GM19035 (cell line): ENCODE measurements at regions not wholly inside any gene's neighbourhood (a gene's known extent, or its start where the extent isn't known, plus 50 kb on each side); places are given as distances from the start of the nearest gene placed in this dataset.

Experiments
- ATAC-seq: cut with Tn5 transposase; IDR thresholded peaks from one replicate; pipeline ENCODE4 v1.9.1; 2021; ENCODE audit not compliant: unreplicated experiment

DNA sequence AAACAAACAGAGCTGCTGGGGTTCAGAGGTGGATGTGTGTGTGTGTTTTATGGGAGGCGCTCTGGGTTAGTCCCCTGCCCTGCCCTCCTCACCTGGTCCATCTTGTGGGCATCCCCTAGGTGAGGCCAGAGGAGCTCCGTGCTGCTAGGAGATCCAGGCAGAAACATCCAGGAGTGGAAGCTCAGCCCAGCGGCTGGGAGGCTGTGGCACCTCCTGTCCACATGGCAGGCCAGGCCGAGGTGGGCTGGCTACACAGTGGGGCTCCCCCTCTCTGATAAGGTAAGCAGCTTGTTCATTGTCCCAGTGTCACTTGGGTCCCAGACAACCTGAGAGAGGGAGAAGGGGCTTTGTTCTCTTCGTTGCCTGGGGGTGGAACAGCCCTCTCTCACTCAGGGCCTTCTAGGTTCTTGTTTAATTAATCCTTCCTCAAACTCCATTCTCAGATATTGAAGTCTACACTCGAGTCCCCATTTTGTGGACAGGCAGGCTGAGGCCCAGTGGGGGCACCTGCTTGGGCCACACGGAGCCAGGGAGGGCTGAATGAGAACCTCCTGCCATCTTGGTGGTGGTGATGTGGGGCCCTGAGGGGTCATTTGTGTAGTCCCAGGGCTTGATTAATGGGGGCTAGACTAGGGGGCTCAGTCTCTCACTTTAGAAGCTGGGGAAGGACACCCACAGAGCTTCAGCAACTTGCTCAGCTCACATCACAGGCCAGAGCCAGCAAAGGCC is 216.8 kb upstream of the GPR26 start:
- ATAC-seq, result no peak

DNA sequence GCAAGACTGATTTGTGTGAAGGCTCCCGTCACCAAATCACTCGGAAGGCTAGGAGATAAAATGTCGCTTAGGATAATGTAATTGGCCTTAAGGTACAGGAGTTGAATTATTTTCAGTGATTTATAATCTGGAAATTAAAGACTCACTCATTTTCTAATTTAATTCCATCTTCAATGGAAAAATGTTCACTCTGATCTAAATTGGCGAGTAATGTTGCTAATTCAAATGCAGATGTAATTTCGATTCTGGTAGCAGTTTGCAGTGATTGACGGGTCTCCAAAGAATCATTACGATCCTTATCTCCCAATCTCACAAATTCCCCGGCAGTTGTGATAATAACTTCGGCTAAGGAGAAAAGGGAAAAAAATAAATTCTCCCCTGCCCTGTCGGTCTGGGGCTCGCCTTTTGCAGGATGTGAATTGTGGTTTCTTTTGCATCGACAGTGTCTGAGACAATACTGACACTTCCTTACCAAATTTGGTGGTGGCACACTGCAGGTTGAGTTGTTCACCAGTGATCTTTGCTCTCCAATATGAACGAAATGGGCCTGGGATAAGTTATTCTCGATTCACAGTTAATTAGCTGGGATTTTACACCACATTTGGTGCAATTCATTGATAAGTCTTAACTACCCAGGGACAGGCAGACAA is 215.1 kb upstream of the GPR26 start:
- no peak for ATAC-seq

DNA sequence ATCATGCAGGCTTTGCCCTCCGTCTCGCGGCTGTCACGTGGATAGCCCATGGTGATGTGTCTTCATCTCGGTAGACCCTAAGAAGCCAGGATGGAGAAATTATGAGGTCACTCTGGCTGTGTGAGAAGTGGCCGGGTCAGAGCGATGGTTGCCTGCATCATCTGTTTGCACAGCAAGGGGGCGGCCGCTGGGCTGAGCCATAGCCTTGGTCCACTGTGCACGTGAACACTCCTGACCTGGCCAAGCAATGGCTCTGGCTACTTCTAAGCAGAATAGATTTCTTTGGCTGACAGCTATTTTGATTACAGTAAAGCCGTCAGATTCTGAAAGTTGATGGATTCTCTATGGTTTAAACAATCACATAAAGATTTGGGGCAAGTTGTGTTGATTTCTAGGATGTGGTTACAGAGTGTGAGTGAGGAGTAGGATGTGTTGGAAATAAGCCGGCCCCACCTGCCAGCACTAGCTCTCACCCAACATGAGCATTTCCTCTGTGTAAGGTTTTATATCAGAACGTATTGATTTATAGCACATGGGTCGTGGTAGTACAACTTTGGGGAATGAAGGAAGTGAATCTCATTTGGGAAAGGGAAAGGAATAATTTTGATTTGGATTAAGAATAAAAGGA is 214.4 kb upstream of the GPR26 start:
- ATAC-seq, result no peak

DNA sequence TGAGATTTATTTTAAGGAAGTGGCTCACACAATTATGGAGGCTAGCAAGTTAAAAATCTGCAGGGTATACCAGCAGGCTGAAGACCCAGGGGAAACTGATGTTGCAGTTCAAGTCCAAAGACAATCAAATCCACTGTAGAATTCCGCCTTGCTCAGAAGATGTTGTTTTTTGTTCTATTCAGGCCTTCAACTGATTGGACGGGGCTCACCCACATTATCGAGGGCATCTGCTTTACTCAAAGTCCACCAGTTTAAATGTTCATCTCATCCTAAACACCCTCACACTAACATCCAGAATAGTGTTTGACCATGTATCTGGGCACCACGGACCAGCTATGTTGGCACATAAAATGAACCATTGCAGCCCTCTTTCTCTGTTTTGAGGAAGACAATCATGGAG is 211.2 kb upstream of the GPR26 start:
- ATAC-seq, result no peak

DNA sequence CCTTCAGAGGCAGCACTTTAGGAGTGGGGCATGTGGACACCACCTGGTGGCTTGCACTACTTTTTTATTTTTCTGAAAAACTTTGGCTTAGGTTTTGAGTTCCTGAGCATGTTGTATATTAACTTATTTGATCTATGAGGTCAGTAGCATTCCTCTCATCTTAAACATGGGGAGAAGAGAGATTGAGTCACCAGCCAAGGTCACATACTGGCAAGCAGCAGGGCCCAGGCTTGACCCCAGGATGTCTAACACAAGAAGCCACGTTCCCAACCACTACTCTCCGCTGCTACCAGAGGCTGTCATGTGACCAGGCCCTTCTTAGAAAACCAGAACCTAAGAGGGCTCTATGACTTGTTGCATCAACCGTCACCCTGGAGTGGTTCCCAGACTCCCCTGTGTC is 210.3 kb upstream of the GPR26 start:
- ATAC-seq, result no peak

DNA sequence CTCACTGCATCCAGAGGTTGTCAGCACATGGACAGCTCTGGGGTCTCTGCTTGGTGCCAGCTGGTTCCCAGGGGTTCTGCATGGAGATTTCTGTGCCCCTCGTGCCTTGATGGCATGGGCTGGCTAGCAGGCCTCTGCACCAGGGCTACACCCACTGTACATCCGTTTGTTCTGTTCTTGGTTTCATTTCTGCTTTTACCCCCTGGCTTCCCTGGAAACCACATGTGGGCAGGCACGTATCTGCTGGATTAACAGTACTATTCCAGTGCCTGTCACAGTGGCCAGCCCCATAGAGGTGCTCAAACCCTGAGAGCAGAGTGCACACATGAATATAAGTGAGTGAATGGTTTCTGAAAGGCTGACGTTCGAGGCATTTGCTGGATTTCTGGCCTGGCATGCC is 207.2 kb upstream of the GPR26 start:
- no peak for ATAC-seq

DNA sequence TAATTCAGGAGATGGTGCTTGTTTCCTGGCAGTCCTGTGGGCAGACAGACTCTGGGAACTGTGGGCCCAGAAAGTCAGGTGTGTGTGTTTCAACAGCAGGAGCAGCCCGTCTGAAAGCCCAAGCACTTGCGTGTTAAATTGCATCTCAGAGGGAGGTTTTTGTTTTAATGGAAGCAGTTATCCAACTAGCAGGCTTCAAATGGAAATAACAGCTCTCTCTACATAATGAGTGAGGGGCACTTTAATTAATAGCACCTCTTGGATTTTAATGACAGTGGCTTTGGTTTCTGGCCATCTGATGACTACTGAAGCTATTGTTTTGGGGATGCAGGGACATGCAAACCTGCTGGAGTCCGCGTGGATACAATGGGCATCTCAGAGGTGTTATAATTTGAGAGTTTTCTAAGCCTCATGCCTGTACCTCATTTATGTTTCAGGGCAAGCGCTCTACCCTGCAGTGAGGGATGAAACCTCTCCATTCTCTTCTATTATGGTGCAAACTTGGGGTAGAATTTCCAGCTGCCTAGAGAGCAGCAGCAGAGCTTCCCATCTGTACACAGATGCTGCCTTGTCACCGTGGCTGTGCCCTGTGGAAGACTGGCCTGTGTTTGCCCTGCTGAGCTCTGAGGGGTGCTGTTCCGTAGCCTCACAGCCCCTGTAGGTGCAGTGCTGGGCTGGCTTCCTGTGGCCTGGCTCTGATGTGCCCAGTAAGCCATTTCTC is 206.6 kb upstream of the GPR26 start:
- no peak for ATAC-seq

DNA sequence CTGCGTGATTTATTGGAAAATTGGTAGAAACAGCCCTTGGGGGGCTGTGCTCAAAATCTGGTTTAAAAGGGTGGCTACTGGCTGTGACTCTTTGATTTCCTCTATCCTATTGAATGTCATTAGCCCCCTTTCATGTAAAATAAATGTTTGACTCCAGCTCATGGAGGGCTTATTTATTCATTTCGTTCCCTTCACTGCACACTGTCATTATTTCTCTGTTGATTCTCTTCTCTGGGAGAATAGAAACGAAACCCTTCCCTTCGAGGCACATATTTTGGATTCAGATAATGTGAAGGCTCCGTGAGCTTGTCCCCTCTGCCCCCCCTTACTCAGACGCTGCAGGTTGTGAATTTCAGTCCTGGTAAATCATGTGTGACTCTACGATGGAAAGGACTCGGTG is 203.9 kb upstream of the GPR26 start:
- no peak for ATAC-seq

DNA sequence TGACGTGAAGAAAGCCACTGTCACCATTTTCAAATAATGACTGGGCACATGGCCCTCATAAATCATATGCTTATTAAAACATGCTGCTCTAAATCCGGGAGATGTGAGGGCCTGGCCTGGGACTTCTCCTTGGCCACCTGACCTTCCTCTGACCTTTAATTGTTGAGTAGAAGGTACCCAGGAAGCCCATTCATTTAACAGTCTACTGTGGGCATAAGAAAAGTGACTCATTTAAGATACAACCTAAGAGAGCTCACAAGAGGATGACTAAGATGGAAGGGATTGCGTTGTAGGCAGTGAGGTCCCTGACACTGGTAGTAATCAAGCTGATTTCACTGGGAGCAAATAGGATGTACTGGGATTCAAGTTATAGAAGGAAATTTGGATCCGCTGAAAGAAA is 203.4 kb upstream of the GPR26 start:
- ATAC-seq, result no peak

DNA sequence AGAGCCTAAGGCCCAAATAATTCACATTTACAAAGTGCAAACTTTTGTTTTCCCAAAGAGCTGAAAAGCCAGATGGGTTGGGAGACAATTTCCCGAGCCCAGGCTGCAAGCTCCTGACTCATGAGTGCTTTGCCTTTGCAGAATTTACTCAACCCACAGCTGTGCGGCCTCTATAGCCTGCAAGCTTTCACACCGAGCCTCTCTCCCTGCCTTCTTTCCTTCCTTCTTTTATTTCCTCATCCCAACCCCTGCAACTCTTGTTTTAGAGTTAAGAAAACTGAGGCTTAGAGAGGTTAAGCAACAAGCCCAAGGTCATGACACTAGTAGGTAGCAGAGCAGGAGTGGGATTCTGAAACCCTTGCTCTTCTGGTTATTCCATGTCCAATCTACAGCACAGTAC is 203.0 kb upstream of the GPR26 start:
- ATAC-seq, result no peak

DNA sequence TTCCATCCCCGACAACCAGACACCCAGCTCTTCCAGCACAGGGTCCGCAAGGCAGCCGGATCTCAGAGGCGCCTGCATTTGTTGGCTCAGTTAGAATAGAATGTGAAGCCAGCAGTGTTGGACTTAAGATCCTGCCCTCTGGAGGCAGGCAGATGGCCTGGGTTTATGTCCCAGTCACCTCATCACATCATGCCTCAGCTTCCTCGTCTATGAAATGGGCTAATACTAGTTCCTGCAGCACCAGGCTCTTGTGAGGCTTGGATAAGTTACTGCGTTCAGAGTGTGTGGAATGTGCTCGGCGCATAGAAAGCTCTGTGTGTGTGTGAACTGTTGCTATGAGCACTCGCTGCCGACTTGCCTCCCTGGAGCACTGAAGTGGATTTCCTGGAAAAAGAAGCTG is 202.5 kb upstream of the GPR26 start:
- ATAC-seq, result no peak

DNA sequence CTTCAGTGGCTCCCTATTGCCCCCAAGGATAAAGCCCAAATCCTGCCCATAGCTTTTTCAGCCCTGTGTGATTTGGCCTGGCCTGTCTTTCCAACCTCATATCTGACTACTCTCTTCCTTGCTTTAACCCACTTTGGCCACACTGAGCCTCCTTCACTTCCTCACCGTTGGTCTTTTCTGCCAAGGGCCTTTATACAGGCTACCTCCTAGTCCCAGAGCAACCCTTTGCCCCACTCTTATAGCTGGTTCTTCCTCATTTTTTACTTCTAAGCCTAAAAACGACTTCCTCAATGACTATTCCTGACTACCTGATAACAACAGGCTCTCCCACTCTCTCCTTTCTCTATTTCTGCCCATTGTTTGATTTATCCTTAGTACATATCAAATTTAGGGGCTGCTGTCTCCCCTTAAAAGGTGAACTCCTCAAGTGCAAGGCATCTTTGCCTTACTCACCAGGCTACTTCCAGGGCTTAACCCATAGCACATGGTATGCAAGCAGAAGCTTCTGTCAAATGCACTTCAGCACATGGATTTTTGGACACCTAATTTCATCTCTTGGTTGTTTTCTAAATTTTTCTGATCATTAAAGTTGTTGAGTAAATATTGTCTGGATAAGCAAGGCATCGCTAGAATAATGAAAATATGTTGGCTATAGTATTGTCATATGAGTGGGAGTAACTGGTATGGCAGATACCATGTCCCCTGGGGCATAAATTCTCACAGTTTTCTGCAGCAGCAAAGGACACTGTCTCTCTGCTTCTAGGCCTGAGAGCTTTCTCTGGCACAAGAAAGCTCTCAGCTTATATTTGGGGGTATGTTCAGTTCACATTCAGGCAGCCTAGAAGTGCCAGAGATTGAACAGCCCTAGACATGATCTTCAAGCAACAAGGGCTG is 201.5 kb upstream of the GPR26 start:
- no peak for ATAC-seq

DNA sequence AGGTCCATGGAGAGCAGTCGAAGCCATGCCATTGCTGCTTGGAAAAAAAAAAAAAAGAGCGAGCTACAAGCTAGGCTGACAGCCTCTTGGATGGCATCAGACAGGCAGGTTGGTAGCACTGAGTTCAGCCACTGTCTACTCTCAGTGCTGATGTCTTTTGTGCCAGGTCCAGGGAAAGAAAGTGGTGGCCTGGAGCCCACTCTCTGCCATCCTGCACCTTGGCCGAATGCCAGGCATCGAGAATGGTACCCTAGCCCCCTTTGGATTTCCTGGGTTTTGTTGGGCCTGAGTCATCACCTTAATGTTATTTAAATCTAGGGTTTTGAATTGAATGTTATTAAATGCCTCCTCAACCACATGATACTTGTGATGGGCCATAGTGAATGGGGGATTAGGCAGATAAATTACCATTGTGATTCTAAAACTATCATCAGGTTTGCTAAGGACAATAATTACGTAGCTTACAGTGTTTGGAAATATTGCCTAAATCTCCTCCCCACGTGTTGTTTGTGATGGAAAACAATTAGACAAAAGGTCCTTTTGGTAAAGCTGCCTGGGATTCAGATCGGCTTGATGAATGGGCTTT is 195.7 kb upstream of the GPR26 start:
- ATAC-seq, result no peak

DNA sequence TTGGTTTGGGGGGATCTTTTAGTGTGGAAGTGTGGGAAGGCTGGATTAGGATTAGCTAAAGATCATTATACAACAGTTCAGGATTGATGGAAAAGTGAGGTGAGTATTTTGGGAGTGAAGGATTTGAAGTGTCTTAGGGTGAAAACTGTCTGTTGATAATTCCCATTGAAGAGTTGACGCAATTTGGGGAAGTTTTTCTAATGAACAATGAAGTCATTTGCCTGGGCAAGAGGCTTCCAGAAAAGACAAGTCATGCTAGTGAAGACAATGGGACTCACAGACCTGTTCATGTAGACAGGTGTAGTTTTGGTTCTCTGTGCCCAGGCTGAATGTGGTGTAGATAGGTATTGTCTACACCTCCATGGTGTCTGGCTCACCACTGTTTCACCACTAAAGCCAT is 194.3 kb upstream of the GPR26 start:
- ATAC-seq, result no peak

DNA sequence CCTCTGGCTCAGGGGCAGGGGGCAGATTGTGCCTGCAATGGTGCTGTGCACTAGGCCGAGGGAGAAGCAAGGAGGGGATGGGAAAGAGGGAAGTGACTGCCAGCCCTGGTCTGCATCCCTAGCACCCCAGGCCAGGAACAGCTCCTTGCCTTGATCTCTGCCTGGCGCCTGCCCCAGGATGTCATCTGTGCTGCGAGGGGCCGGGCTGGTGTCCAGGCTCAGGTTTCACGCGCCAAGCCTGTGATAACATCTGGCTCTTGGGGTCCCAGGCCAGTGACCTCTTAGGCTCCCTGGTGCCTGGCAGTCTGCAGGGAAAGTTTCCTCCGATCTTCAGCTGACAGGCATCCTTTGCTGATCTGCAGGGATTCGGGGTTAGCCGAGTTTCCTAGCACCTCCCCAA is 193.5 kb upstream of the GPR26 start:
- ATAC-seq, result no peak

DNA sequence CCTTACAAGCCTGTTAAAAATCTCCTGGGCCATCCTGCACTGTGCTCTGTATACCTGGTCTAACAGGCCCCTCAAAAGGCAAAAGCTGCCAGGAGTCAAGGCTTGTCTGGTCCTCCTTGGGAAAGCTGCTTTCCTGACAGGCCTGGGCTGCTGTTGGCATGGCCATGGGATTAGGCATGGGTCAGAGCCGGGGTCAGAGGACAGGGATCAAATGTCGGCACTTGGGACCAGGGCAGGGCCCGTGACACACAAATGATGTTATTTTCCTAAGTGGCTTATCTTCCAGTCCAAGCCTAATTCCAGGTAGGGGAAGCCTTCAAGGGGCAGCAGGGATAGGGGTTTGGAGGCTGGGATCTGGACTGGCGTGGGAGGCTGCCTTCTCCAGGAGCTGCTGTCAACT is 191.5 kb upstream of the GPR26 start:
- no peak for ATAC-seq

DNA sequence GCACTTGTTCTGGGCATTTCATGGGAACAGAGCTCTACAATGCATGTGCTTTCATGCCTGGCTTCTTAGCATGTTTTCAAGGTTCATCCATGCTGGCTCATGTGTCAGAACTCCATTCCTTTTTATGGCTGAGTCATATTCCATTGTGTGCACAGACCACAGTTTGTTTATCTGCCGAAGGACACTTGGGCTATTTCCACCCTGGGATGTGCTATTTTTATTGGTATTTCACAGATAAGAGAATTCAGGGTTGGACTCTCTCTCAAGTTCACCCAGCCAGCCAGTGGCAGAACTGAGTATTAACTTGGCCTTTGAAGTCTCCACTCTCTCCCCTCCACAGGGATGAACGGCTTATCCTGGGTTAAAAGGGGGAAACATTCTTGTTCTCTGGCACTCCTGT is 190.7 kb upstream of the GPR26 start:
- no peak for ATAC-seq

DNA sequence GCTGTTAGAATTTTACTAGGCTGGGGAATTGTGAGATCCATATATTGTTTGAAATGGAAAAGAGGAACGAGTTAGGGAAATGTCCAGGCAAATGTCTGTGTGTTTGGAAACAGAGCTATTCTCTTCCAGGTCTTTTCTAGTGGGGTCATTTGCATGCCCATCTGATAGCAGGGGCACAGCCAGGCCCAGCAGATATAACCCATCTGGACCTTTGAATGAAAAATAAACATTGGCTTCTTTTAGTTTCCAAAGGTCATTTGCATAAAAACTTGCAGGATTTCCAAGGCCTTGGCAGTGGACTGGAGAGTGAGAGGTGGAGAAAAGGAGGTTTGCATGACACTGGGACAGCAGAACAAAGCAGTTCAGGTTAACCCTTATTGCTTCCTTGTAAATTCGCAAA is 188.0 kb upstream of the GPR26 start:
- no peak for ATAC-seq

DNA sequence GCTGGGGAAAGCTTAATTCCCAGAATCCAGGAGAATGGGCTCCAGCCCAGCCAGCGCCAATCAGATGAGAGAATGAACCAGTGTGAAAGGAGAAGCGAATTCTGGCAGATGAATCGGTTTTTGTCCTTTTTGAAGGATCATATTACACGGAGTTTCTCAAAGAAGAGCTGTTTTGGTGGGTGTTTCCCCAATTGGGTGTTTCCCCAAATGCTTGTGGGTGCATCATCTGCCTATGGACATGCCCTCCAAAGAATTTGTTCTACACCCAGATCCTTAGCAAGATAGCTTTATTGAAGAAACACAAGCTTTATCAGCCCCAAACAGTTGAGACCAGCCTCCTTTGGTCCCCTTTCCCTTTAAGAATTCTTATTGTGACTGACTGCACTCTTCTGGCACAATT is 186.5 kb upstream of the GPR26 start:
- ATAC-seq, result no peak

DNA sequence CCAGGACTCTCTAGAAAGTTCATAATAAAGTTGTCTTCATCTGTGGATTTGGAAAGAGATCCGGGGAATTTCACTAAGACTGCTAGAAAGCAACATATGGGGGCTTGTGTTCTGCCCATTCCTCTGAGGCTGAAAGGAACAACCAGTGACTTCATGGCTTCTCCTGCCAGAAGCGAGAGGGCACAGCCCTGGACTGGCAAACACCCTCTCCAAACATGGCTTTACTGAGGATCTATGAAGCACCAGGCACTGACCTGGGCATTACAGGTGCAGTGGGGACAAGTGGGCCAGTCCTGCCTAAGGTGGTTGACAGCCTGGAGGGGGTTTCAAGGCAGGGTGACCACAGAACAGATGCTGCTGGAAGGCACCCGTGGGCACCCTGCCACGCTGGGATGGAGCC is 185.8 kb upstream of the GPR26 start:
- no peak for ATAC-seq

DNA sequence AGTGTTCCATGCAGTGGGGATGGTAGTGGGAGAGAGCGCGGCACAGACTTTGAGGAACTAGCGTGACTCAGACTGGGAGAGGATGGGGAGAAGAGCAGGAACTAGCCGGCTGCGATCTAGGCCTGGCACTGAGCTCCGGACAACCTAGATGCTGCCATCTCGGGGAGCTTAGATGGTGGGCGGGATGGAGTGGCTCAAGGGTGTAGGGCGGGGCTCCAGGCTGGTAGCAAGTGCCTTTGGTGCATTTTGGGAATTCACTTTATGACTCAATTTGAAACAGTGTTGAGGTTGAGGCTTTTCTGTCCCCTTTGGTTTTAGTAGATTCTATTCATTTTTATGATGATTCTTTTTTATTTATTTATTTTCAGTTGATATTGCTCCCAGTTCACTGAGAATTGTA is 185.3 kb upstream of the GPR26 start:
- ATAC-seq, result no peak
